GM23338 (cell line): ENCODE measurements at regions not wholly inside any gene's neighbourhood (a gene's known extent, or its start where the extent isn't known, plus 50 kb on each side); places are given as distances from the start of the nearest gene placed in this dataset.

Experiments
- ATAC-seq: fragments of 200-7000 bp; cut with Tn5 transposase; 3 replicates; pipeline ENCODE4 v1.9.1; 2020
- DNase-seq: peaks from one replicate; pipeline ENCODE4 v3.0.0-alpha.2; 2015; ENCODE audit warnings: low spot score
- H2AFZ ChIP-seq: fragments of 200-600 bp; sonication (generic); 2 replicates; pipeline ENCODE4 v1.8.0; 2016; ENCODE audit warnings: antibody characterized with exemption, mild to moderate bottlenecking, moderate library complexity
- H3F3A ChIP-seq: fragments of 200-600 bp; sonication (generic); replicated peaks from 2 replicates; pipeline ENCODE4 v1.8.0; 2017; ENCODE audit warnings: antibody characterized with exemption, mixed run types, low read depth
- H3K27ac ChIP-seq: fragments of 200-600 bp; sonication (generic); 2 replicates; pipeline ENCODE4 v1.6.1; 2016; ENCODE audit warnings: low read depth
- H3K27me3 ChIP-seq: fragments of 200-600 bp; sonication (generic); 2 replicates; pipeline ENCODE4 v1.8.0; 2016; ENCODE audit warnings: mild to moderate bottlenecking, mixed run types, moderate library complexity; ENCODE audit not compliant: insufficient read depth
- H3K36me3 ChIP-seq: fragments of 200-600 bp; sonication (generic); 2 replicates; pipeline ENCODE4 v1.8.0; 2016; ENCODE audit warnings: mild to moderate bottlenecking; ENCODE audit not compliant: insufficient read depth
- H3K4me1 ChIP-seq: fragments of 200-600 bp; sonication (generic); 2 replicates; pipeline ENCODE4 v1.8.0; 2016; ENCODE audit warnings: mild to moderate bottlenecking, moderate library complexity; ENCODE audit not compliant: insufficient read depth
- H3K4me2 ChIP-seq: fragments of 200-600 bp; sonication (generic); 2 replicates; pipeline ENCODE4 v1.7.1; 2017; ENCODE audit warnings: mixed run types
- H3K4me3 ChIP-seq: fragments of 200-600 bp; sonication (generic); 2 replicates; pipeline ENCODE4 v1.6.1; 2016; ENCODE audit warnings: mixed run types
- H3K79me2 ChIP-seq: fragments of 200-600 bp; sonication (generic); replicated peaks from 2 replicates; pipeline ENCODE4 v1.8.0; 2017; ENCODE audit warnings: mild to moderate bottlenecking; ENCODE audit not compliant: insufficient read depth
- H3K9me2 ChIP-seq: fragments of 200-600 bp; sonication (generic); 2 replicates; pipeline ENCODE4 v1.8.0; 2017; ENCODE audit not compliant: insufficient read depth
- H4K20me1 ChIP-seq: fragments of 200-600 bp; sonication (generic); replicated peaks from 2 replicates; pipeline ENCODE4 v1.8.0; 2017; ENCODE audit warnings: mild to moderate bottlenecking; ENCODE audit not compliant: insufficient read depth
- H3K27ac Mint-ChIP-seq: 2 replicates; pipeline ENCODE4 v1.8.0; 2020; ENCODE audit warnings: inconsistent platforms, mild to moderate bottlenecking, moderate library complexity, mixed read lengths
- H3K27me3 Mint-ChIP-seq: 3 replicates; pipeline ENCODE4 v1.8.0; 2022; ENCODE audit warnings: low read depth, mild to moderate bottlenecking, moderate library complexity, mixed read lengths, inconsistent platforms; ENCODE audit not compliant: insufficient read depth, poor library complexity
- H3K36me3 Mint-ChIP-seq: 3 replicates; pipeline ENCODE4 v1.8.0; 2021; ENCODE audit warnings: low read depth, mild to moderate bottlenecking, inconsistent platforms, moderate library complexity, mixed read lengths
- H3K4me1 Mint-ChIP-seq: 3 replicates; pipeline ENCODE4 v1.8.0; 2020; ENCODE audit warnings: mild to moderate bottlenecking, inconsistent platforms, mixed read lengths
- H3K4me3 Mint-ChIP-seq: 3 replicates; pipeline ENCODE4 v1.8.0; 2021; ENCODE audit warnings: moderate library complexity, mild to moderate bottlenecking, inconsistent platforms, mixed read lengths
- H3K9me3 Mint-ChIP-seq: 3 replicates; pipeline ENCODE4 v1.8.0; 2020; ENCODE audit warnings: moderate library complexity, mild to moderate bottlenecking, inconsistent platforms, mixed read lengths
- CREB1 ChIP-seq: fragments of 250-450 bp; sonication (Bioruptor Pico); IDR thresholded peaks from 2 replicates; pipeline ENCODE4 v1.5.0; 2020; ENCODE audit warnings: low read depth, mild to moderate bottlenecking, moderate library complexity
- CTCF ChIP-seq, 2 experiments: fragments of 200-600 bp in 1 of 2; sonication (generic) in 1 of 2; conservative IDR thresholded peaks; 2 replicates each; pipeline versions ENCODE4 v1.5.1 to v1.6.1; 2016 to 2017; ENCODE audit warnings: antibody characterized with exemption in 2 of 2, low read depth in 2 of 2, mild to moderate bottlenecking in 2 of 2, moderate library complexity in 1 of 2
- ETS1 ChIP-seq: IDR thresholded peaks from 2 replicates; pipeline ENCODE4 v1.6.1; 2016; ENCODE audit warnings: antibody characterized with exemption
- EZH2 ChIP-seq: fragments of 200-600 bp; sonication (generic); IDR thresholded peaks from one replicate; pipeline ENCODE4 v1.8.0; 2017; ENCODE audit warnings: antibody characterized with exemption, mild to moderate bottlenecking, low read depth; ENCODE audit not compliant: unreplicated experiment
- EZH2phosphoT487 ChIP-seq: fragments of 200-600 bp; sonication (generic); IDR thresholded peaks from one replicate; pipeline ENCODE4 v1.8.1; 2018; ENCODE audit warnings: antibody characterized with exemption; ENCODE audit not compliant: unreplicated experiment
- JUNB ChIP-seq: IDR thresholded peaks from one replicate; pipeline ENCODE4 v1.6.1; 2016; ENCODE audit warnings: antibody characterized with exemption; ENCODE audit not compliant: unreplicated experiment
- NANOG ChIP-seq: IDR thresholded peaks from 2 replicates; pipeline ENCODE4 v1.6.1; 2016; ENCODE audit warnings: antibody characterized with exemption, borderline replicate concordance
- POLR2AphosphoS5 ChIP-seq: IDR thresholded peaks from 2 replicates; pipeline ENCODE4 v1.6.1; 2016; ENCODE audit warnings: antibody characterized with exemption, low read depth
- STAT1 ChIP-seq: IDR thresholded peaks from one replicate; pipeline ENCODE4 v1.6.1; 2016; ENCODE audit warnings: antibody characterized with exemption; ENCODE audit not compliant: unreplicated experiment
- ZNF114 ChIP-seq: fragments of 250-450 bp; sonication (Bioruptor Pico); IDR thresholded peaks from 2 replicates; pipeline ENCODE4 v1.5.0; 2020; ENCODE audit warnings: mild to moderate bottlenecking, moderate library complexity
- ZNF331 ChIP-seq: fragments of 250-450 bp; sonication (Bioruptor Pico); IDR thresholded peaks from 2 replicates; pipeline ENCODE4 v1.5.0; 2020; ENCODE audit warnings: low read depth, mild to moderate bottlenecking, moderate library complexity
- TF ChIP-seq, protein P1 (sequence below): fragments of 250-450 bp; sonication (Bioruptor Pico); IDR thresholded peaks from 2 replicates; pipeline ENCODE4 v1.5.0; 2020; ENCODE audit warnings: mild to moderate bottlenecking, moderate library complexity
- TF ChIP-seq, protein P2 (sequence below): IDR thresholded peaks from one replicate; pipeline ENCODE4 v1.6.1; 2018; ENCODE audit warnings: antibody characterized with exemption; ENCODE audit not compliant: unreplicated experiment

GRCh38 chr14:22098435-22098834 is 424.8 kb upstream of the OR4E1 start:
- no peaks in the 10 kb centered on the region for H3K9me2 ChIP-seq
- no peaks in the 10 kb centered on the region for H3K9me3 Mint-ChIP-seq
- no peaks in the 10 kb centered on the region for H3K4me1 Mint-ChIP-seq

More at GRCh38 chr14:22098435-22098834, 424.8 kb upstream of the OR4E1 start:
- H3K27ac Mint-ChIP-seq = no peak overlapping the region
- peaks cover 7% of the 10 kb centered on the region; the same call in 1 of the 2 replicates for H3K27me3 ChIP-seq
- H2AFZ ChIP-seq = no peak overlapping the region
- no peak for TF ChIP-seq ZNF331 (CRISPR knock-in tag)
- TF ChIP-seq EZH2 = no peak
- no peak for TF ChIP-seq CREB1
- TF ChIP-seq, protein P1, sequence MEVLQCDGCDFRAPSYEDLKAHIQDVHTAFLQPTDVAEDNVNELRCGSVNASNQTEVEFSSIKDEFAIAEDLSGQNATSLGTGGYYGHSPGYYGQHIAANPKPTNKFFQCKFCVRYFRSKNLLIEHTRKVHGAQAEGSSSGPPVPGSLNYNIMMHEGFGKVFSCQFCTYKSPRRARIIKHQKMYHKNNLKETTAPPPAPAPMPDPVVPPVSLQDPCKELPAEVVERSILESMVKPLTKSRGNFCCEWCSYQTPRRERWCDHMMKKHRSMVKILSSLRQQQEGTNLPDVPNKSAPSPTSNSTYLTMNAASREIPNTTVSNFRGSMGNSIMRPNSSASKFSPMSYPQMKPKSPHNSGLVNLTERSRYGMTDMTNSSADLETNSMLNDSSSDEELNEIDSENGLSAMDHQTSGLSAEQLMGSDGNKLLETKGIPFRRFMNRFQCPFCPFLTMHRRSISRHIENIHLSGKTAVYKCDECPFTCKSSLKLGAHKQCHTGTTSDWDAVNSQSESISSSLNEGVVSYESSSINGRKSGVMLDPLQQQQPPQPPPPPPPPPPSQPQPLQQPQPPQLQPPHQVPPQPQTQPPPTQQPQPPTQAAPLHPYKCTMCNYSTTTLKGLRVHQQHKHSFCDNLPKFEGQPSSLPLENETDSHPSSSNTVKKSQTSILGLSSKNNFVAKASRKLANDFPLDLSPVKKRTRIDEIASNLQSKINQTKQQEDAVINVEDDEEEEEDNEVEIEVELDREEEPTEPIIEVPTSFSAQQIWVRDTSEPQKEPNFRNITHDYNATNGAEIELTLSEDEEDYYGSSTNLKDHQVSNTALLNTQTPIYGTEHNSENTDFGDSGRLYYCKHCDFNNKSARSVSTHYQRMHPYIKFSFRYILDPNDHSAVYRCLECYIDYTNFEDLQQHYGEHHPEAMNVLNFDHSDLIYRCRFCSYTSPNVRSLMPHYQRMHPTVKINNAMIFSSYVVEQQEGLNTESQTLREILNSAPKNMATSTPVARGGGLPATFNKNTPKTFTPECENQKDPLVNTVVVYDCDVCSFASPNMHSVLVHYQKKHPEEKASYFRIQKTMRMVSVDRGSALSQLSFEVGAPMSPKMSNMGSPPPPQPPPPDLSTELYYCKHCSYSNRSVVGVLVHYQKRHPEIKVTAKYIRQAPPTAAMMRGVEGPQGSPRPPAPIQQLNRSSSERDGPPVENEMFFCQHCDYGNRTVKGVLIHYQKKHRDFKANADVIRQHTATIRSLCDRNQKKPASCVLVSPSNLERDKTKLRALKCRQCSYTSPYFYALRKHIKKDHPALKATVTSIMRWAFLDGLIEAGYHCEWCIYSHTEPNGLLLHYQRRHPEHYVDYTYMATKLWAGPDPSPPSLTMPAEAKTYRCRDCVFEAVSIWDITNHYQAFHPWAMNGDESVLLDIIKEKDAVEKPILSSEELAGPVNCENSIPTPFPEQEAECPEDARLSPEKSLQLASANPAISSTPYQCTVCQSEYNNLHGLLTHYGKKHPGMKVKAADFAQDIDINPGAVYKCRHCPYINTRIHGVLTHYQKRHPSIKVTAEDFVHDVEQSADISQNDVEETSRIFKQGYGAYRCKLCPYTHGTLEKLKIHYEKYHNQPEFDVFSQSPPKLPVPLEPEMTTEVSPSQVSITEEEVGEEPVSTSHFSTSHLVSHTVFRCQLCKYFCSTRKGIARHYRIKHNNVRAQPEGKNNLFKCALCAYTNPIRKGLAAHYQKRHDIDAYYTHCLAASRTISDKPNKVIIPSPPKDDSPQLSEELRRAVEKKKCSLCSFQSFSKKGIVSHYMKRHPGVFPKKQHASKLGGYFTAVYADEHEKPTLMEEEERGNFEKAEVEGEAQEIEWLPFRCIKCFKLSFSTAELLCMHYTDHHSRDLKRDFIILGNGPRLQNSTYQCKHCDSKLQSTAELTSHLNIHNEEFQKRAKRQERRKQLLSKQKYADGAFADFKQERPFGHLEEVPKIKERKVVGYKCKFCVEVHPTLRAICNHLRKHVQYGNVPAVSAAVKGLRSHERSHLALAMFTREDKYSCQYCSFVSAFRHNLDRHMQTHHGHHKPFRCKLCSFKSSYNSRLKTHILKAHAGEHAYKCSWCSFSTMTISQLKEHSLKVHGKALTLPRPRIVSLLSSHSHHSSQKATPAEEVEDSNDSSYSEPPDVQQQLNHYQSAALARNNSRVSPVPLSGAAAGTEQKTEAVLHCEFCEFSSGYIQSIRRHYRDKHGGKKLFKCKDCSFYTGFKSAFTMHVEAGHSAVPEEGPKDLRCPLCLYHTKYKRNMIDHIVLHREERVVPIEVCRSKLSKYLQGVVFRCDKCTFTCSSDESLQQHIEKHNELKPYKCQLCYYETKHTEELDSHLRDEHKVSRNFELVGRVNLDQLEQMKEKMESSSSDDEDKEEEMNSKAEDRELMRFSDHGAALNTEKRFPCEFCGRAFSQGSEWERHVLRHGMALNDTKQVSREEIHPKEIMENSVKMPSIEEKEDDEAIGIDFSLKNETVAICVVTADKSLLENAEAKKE (CRISPR knock-in tag) = no peak
- TF ChIP-seq ETS1 = no peak
- no peak for TF ChIP-seq STAT1
- no peak for TF ChIP-seq ZNF114 (CRISPR knock-in tag)
- TF ChIP-seq JUNB = no peak
- no peak for TF ChIP-seq EZH2phosphoT487
- no peak for TF ChIP-seq POLR2AphosphoS5
- no peak for TF ChIP-seq CTCF (conservative IDR thresholded peaks at IDR 0.05; ENCODE audit: low read depth in 2 of 2)
- TF ChIP-seq, protein P2, sequence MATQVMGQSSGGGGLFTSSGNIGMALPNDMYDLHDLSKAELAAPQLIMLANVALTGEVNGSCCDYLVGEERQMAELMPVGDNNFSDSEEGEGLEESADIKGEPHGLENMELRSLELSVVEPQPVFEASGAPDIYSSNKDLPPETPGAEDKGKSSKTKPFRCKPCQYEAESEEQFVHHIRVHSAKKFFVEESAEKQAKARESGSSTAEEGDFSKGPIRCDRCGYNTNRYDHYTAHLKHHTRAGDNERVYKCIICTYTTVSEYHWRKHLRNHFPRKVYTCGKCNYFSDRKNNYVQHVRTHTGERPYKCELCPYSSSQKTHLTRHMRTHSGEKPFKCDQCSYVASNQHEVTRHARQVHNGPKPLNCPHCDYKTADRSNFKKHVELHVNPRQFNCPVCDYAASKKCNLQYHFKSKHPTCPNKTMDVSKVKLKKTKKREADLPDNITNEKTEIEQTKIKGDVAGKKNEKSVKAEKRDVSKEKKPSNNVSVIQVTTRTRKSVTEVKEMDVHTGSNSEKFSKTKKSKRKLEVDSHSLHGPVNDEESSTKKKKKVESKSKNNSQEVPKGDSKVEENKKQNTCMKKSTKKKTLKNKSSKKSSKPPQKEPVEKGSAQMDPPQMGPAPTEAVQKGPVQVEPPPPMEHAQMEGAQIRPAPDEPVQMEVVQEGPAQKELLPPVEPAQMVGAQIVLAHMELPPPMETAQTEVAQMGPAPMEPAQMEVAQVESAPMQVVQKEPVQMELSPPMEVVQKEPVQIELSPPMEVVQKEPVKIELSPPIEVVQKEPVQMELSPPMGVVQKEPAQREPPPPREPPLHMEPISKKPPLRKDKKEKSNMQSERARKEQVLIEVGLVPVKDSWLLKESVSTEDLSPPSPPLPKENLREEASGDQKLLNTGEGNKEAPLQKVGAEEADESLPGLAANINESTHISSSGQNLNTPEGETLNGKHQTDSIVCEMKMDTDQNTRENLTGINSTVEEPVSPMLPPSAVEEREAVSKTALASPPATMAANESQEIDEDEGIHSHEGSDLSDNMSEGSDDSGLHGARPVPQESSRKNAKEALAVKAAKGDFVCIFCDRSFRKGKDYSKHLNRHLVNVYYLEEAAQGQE = no peak
- no peak for TF ChIP-seq NANOG
- H3K4me3 Mint-ChIP-seq = no peak overlapping the region
- H3K4me1 ChIP-seq = no peaks in the 10 kb centered on the region
- no peaks in the 10 kb centered on the region for H4K20me1 ChIP-seq
- DNase-seq (no peak), ATAC-seq (no peak)
- no peaks in the 10 kb centered on the region for H3K79me2 ChIP-seq
- H3K36me3 Mint-ChIP-seq = no peaks in the 10 kb centered on the region
- H3K4me2 ChIP-seq = no peak overlapping the region
- H3K36me3 ChIP-seq = no peaks in the 10 kb centered on the region
- no peaks in the 10 kb centered on the region for H3K27me3 Mint-ChIP-seq
- no peak overlapping the region for H3K4me3 ChIP-seq
- no peaks in the 10 kb centered on the region for H3F3A ChIP-seq
- H3K27ac ChIP-seq = no peak overlapping the region
